H9 (cell line): ENCODE measurements at regions not wholly inside any gene's neighbourhood (a gene's known extent, or its start where the extent isn't known, plus 50 kb on each side); places are given as distances from the start of the nearest gene placed in this dataset.

Experiments used
- DNase-seq: peaks from one replicate; pipeline ENCODE4 v3.0.0-alpha.2; 2017
- H2AFZ ChIP-seq: one replicate; pipeline ENCODE4 v1.6.1; 2013; ENCODE audit warnings: mild to moderate bottlenecking, low read length, control low read depth, moderate library complexity
- H2AK5ac ChIP-seq: 2 replicates; pipeline ENCODE4 v1.6.1; 2013; ENCODE audit warnings: low read length, control low read depth, mixed read lengths; ENCODE audit not compliant: insufficient read length
- H2BK120ac ChIP-seq: one replicate; pipeline ENCODE4 v1.6.1; 2013; ENCODE audit warnings: low read depth, mild to moderate bottlenecking, low read length, control low read depth, inconsistent platforms; ENCODE audit not compliant: poor library complexity, severe bottlenecking
- H2BK12ac ChIP-seq: 2 replicates; pipeline ENCODE4 v1.6.1; 2013; ENCODE audit warnings: low read length, control low read depth, mixed read lengths, low read depth; ENCODE audit not compliant: insufficient read length
- H2BK15ac ChIP-seq: 2 replicates; pipeline ENCODE4 v1.6.1; 2013; ENCODE audit warnings: low read depth, low read length, control low read depth
- H2BK20ac ChIP-seq: one replicate; pipeline ENCODE4 v1.6.1; 2013; ENCODE audit warnings: low read depth, mild to moderate bottlenecking, low read length, control low read depth, inconsistent platforms; ENCODE audit not compliant: poor library complexity, severe bottlenecking
- H2BK5ac ChIP-seq: 2 replicates; pipeline ENCODE4 v1.6.1; 2013; ENCODE audit warnings: low read length, control low read depth, mixed read lengths; ENCODE audit not compliant: insufficient read length
- H3K14ac ChIP-seq: 2 replicates; pipeline ENCODE4 v1.6.1; 2013; ENCODE audit warnings: low read length, control low read depth; ENCODE audit not compliant: insufficient read depth
- H3K18ac ChIP-seq: 2 replicates; pipeline ENCODE4 v1.6.1; 2013; ENCODE audit warnings: low read depth, mild to moderate bottlenecking, mixed read lengths, low read length, control low read depth; ENCODE audit not compliant: insufficient read length
- H3K23ac ChIP-seq: 2 replicates; pipeline ENCODE4 v1.6.1; 2013; ENCODE audit warnings: low read length, control low read depth, mixed read lengths, low read depth; ENCODE audit not compliant: insufficient read length
- H3K23me2 ChIP-seq: 2 replicates; pipeline ENCODE4 v1.6.1; 2013; ENCODE audit warnings: low read depth, mild to moderate bottlenecking, mixed read lengths, low read length, control low read depth; ENCODE audit not compliant: insufficient read length, poor library complexity, severe bottlenecking
- H3K27ac ChIP-seq: 2 replicates; pipeline ENCODE4 v1.5.1; 2013; ENCODE audit warnings: low read length, control low read depth, mixed read lengths, low read depth; ENCODE audit not compliant: insufficient read length
- H3K27me3 ChIP-seq: 2 replicates; pipeline ENCODE4 v1.6.1; 2013; ENCODE audit warnings: low read length, control low read depth, inconsistent platforms; ENCODE audit not compliant: insufficient read depth
- H3K4ac ChIP-seq: 2 replicates; pipeline ENCODE4 v1.6.1; 2013; ENCODE audit warnings: low read depth, mild to moderate bottlenecking, control low read depth, inconsistent platforms, low read length, moderate library complexity
- H3K4me1 ChIP-seq: 2 replicates; pipeline ENCODE4 v1.6.1; 2013; ENCODE audit warnings: low read length, control low read depth, inconsistent platforms; ENCODE audit not compliant: insufficient read depth
- H3K4me2 ChIP-seq: 2 replicates; pipeline ENCODE4 v1.6.1; 2013; ENCODE audit warnings: low read length, control low read depth, mixed read lengths; ENCODE audit not compliant: insufficient read length, insufficient read depth
- H3K56ac ChIP-seq: 2 replicates; pipeline ENCODE4 v1.6.1; 2013; ENCODE audit warnings: low read depth, mild to moderate bottlenecking, mixed read lengths, low read length, control low read depth; ENCODE audit not compliant: insufficient read length
- H3K79me1 ChIP-seq: 2 replicates; pipeline ENCODE4 v1.6.1; 2013; ENCODE audit warnings: low read depth, mild to moderate bottlenecking, moderate library complexity, low read length, control low read depth, inconsistent platforms; ENCODE audit not compliant: insufficient read depth, poor library complexity, severe bottlenecking
- H3K79me2 ChIP-seq: 2 replicates; pipeline ENCODE4 v1.6.1; 2013; ENCODE audit warnings: low read length, control low read depth, inconsistent platforms; ENCODE audit not compliant: insufficient read depth
- H3K9ac ChIP-seq: 2 replicates; pipeline ENCODE4 v1.6.1; 2013; ENCODE audit warnings: low read length, control low read depth, mixed read lengths; ENCODE audit not compliant: insufficient read length; ENCODE audit errors: extremely low read depth
- H3K9me3 ChIP-seq: one replicate; pipeline ENCODE4 v1.6.1; 2013; ENCODE audit warnings: low read depth, low read length, inconsistent platforms; ENCODE audit not compliant: control insufficient read depth
- H3T11ph ChIP-seq: one replicate; pipeline ENCODE4 v1.6.1; 2013; ENCODE audit warnings: mild to moderate bottlenecking, low read length, control low read depth, inconsistent platforms
- H4K20me1 ChIP-seq: one replicate; pipeline ENCODE4 v1.6.1; 2013; ENCODE audit not compliant: control insufficient read depth, insufficient read length, insufficient read depth
- H4K5ac ChIP-seq: 2 replicates; pipeline ENCODE4 v1.6.1; 2013; ENCODE audit warnings: low read depth, mild to moderate bottlenecking, mixed read lengths, low read length, control low read depth; ENCODE audit not compliant: insufficient read length
- H4K8ac ChIP-seq: replicated peaks from 2 replicates; pipeline ENCODE4 v1.6.1; 2013; ENCODE audit warnings: low read length, control low read depth, mixed read lengths, low read depth; ENCODE audit not compliant: insufficient read length
- H4K91ac ChIP-seq: 2 replicates; pipeline ENCODE4 v1.6.1; 2013; ENCODE audit warnings: low read depth, mild to moderate bottlenecking, moderate library complexity, mixed read lengths, low read length, control low read depth; ENCODE audit not compliant: insufficient read length
- H3K27ac Mint-ChIP-seq, 3 experiments: 2 replicates in 2 of 3; 3 replicates in 1 of 3; pipeline ENCODE4 v1.8.0; 2020 to 2021; ENCODE audit warnings: mixed read lengths in 3 of 3, mild to moderate bottlenecking in 1 of 3, moderate library complexity in 1 of 3
- H3K27me3 Mint-ChIP-seq: 2 replicates; pipeline ENCODE4 v1.8.0; 2021; ENCODE audit warnings: low read depth, mild to moderate bottlenecking, moderate library complexity, mixed read lengths
- H3K36me3 Mint-ChIP-seq, 3 experiments: 2 replicates in 2 of 3; 3 replicates in 1 of 3; pipeline ENCODE4 v1.8.0; 2020 to 2021; ENCODE audit warnings: low read depth in 3 of 3, mixed read lengths in 3 of 3; ENCODE audit not compliant: insufficient read depth in 1 of 3
- H3K4me1 Mint-ChIP-seq, 2 experiments: 2 replicates each; pipeline ENCODE4 v1.8.0; 2020; ENCODE audit warnings: mixed read lengths in 2 of 2
- H3K4me3 Mint-ChIP-seq, 2 experiments: 2 replicates in 1 of 2; 3 replicates in 1 of 2; pipeline ENCODE4 v1.8.0; 2020 to 2021; ENCODE audit warnings: mild to moderate bottlenecking in 2 of 2, mixed read lengths in 2 of 2, moderate library complexity in 1 of 2
- H3K9me3 Mint-ChIP-seq, 2 experiments: 2 replicates in 1 of 2; 3 replicates in 1 of 2; pipeline ENCODE4 v1.8.0; 2020; ENCODE audit warnings: mild to moderate bottlenecking in 2 of 2, mixed read lengths in 2 of 2, moderate library complexity in 1 of 2
- WGBS: extraction: QIAGEN DNeasy Blood & Tissue Kit; methylation state at CpG from one replicate; pipeline ENCODE4 v1.1.7; 2013; ENCODE audit warnings: missing lambda C conversion rate, low lambda C conversion rate, mixed read lengths; ENCODE audit not compliant: insufficient read length; ENCODE audit errors: extremely low coverage; 5-methylcytosine and 5-hydroxymethylcytosine counted together
- TF ChIP-seq, protein P1 (sequence below): fragments of 200-600 bp; sonication (generic); conservative IDR thresholded peaks from 3 replicates; pipeline ENCODE4 v1.8.0; 2021; ENCODE audit warnings: antibody characterized with exemption, mild to moderate bottlenecking

DNA sequence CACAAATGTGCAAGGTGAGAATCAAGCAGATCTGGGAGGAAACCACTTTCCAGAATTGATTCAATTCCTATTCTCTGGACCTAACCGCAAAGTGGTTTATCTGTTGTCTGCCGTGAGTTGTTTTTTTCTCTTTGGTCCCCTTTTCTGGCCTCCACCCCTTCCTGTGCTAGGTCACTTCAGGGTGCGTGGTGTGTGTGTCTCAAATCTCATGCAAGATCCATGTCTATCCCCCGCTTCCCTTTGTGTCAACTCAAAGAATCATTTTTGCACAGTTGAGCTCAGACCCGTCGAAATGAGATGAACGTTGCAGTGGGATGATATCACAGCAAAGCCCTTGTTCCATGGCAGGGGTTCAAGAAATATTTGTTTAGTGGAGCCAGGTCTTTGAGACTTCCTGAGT, 184.5 kb downstream of the GATA3 start:
- Histone ChIP-seq H3K9ac (no peak overlapping the region), H3K4me1 (no peaks in the 10 kb centered on the region), H3K23ac (no peak overlapping the region), H2BK12ac (no peak overlapping the region), H3K23me2 (no peaks in the 10 kb centered on the region), H3K18ac (no peak overlapping the region), H3K4me2 (no peak overlapping the region), H2BK20ac (no peak overlapping the region), H3K14ac (no peak overlapping the region), H3T11ph (no peak overlapping the region), H3K79me2 (no peaks in the 10 kb centered on the region), H2BK15ac (no peak overlapping the region), H4K91ac (no peak overlapping the region), H2AK5ac (no peak overlapping the region), H3K27me3 (no peaks in the 10 kb centered on the region), H2BK5ac (no peak overlapping the region), H3K56ac (no peak overlapping the region), H3K4ac (no peak overlapping the region), H2AFZ (no peak overlapping the region), H2BK120ac (no peak overlapping the region), H4K5ac (no peak overlapping the region), H4K8ac (no peak overlapping the region), H3K27ac (no peak overlapping the region), H3K9me3 (no peaks in the 10 kb centered on the region), H3K79me1 (no peaks in the 10 kb centered on the region), H4K20me1 (no peaks in the 10 kb centered on the region)
- Mint-ChIP-seq H3K36me3 (no peaks in the 10 kb centered on the region), H3K9me3 (no peaks in the 10 kb centered on the region), H3K4me3 (no peak overlapping the region), H3K27ac (no peak overlapping the region; a peak in 1 of 7 replicates), H3K27me3 (peaks cover 10% of the 10 kb centered on the region), H3K4me1 (0 out of 4 replicates have a peak, but pooled peaks cover 0 to 2% of the 10 kb centered on the region in 2 experiments)
- TF ChIP-seq, protein P1, sequence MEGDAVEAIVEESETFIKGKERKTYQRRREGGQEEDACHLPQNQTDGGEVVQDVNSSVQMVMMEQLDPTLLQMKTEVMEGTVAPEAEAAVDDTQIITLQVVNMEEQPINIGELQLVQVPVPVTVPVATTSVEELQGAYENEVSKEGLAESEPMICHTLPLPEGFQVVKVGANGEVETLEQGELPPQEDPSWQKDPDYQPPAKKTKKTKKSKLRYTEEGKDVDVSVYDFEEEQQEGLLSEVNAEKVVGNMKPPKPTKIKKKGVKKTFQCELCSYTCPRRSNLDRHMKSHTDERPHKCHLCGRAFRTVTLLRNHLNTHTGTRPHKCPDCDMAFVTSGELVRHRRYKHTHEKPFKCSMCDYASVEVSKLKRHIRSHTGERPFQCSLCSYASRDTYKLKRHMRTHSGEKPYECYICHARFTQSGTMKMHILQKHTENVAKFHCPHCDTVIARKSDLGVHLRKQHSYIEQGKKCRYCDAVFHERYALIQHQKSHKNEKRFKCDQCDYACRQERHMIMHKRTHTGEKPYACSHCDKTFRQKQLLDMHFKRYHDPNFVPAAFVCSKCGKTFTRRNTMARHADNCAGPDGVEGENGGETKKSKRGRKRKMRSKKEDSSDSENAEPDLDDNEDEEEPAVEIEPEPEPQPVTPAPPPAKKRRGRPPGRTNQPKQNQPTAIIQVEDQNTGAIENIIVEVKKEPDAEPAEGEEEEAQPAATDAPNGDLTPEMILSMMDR, result no peak
- no peak for DNase-seq
- WGBS, result no CpG with 5 or more reads among the region's 7 CpGs
